GM23338 (cell line): ENCODE measurements at regions not wholly inside any gene's neighbourhood (a gene's known extent, or its start where the extent isn't known, plus 50 kb on each side); places are given as distances from the start of the nearest gene placed in this dataset.

Source experiments
- ATAC-seq: fragments of 200-7000 bp; cut with Tn5 transposase; 3 replicates; pipeline ENCODE4 v1.9.1; 2020
- DNase-seq: peaks from one replicate; pipeline ENCODE4 v3.0.0-alpha.2; 2015; ENCODE audit warnings: low spot score
- H2AFZ ChIP-seq: fragments of 200-600 bp; sonication (generic); 2 replicates; pipeline ENCODE4 v1.8.0; 2016; ENCODE audit warnings: antibody characterized with exemption, mild to moderate bottlenecking, moderate library complexity
- H3F3A ChIP-seq: fragments of 200-600 bp; sonication (generic); replicated peaks from 2 replicates; pipeline ENCODE4 v1.8.0; 2017; ENCODE audit warnings: antibody characterized with exemption, mixed run types, low read depth
- H3K27ac ChIP-seq: fragments of 200-600 bp; sonication (generic); 2 replicates; pipeline ENCODE4 v1.6.1; 2016; ENCODE audit warnings: low read depth
- H3K27me3 ChIP-seq: fragments of 200-600 bp; sonication (generic); 2 replicates; pipeline ENCODE4 v1.8.0; 2016; ENCODE audit warnings: mild to moderate bottlenecking, mixed run types, moderate library complexity; ENCODE audit not compliant: insufficient read depth
- H3K36me3 ChIP-seq: fragments of 200-600 bp; sonication (generic); 2 replicates; pipeline ENCODE4 v1.8.0; 2016; ENCODE audit warnings: mild to moderate bottlenecking; ENCODE audit not compliant: insufficient read depth
- H3K4me1 ChIP-seq: fragments of 200-600 bp; sonication (generic); 2 replicates; pipeline ENCODE4 v1.8.0; 2016; ENCODE audit warnings: mild to moderate bottlenecking, moderate library complexity; ENCODE audit not compliant: insufficient read depth
- H3K4me2 ChIP-seq: fragments of 200-600 bp; sonication (generic); 2 replicates; pipeline ENCODE4 v1.7.1; 2017; ENCODE audit warnings: mixed run types
- H3K4me3 ChIP-seq: fragments of 200-600 bp; sonication (generic); 2 replicates; pipeline ENCODE4 v1.6.1; 2016; ENCODE audit warnings: mixed run types
- H3K79me2 ChIP-seq: fragments of 200-600 bp; sonication (generic); replicated peaks from 2 replicates; pipeline ENCODE4 v1.8.0; 2017; ENCODE audit warnings: mild to moderate bottlenecking; ENCODE audit not compliant: insufficient read depth
- H3K9me2 ChIP-seq: fragments of 200-600 bp; sonication (generic); 2 replicates; pipeline ENCODE4 v1.8.0; 2017; ENCODE audit not compliant: insufficient read depth
- H4K20me1 ChIP-seq: fragments of 200-600 bp; sonication (generic); replicated peaks from 2 replicates; pipeline ENCODE4 v1.8.0; 2017; ENCODE audit warnings: mild to moderate bottlenecking; ENCODE audit not compliant: insufficient read depth
- H3K27ac Mint-ChIP-seq: 2 replicates; pipeline ENCODE4 v1.8.0; 2020; ENCODE audit warnings: inconsistent platforms, mild to moderate bottlenecking, moderate library complexity, mixed read lengths
- H3K27me3 Mint-ChIP-seq: 3 replicates; pipeline ENCODE4 v1.8.0; 2022; ENCODE audit warnings: low read depth, mild to moderate bottlenecking, moderate library complexity, mixed read lengths, inconsistent platforms; ENCODE audit not compliant: insufficient read depth, poor library complexity
- H3K36me3 Mint-ChIP-seq: 3 replicates; pipeline ENCODE4 v1.8.0; 2021; ENCODE audit warnings: low read depth, mild to moderate bottlenecking, inconsistent platforms, moderate library complexity, mixed read lengths
- H3K4me1 Mint-ChIP-seq: 3 replicates; pipeline ENCODE4 v1.8.0; 2020; ENCODE audit warnings: mild to moderate bottlenecking, inconsistent platforms, mixed read lengths
- H3K4me3 Mint-ChIP-seq: 3 replicates; pipeline ENCODE4 v1.8.0; 2021; ENCODE audit warnings: moderate library complexity, mild to moderate bottlenecking, inconsistent platforms, mixed read lengths
- H3K9me3 Mint-ChIP-seq: 3 replicates; pipeline ENCODE4 v1.8.0; 2020; ENCODE audit warnings: moderate library complexity, mild to moderate bottlenecking, inconsistent platforms, mixed read lengths
- CREB1 ChIP-seq: fragments of 250-450 bp; sonication (Bioruptor Pico); IDR thresholded peaks from 2 replicates; pipeline ENCODE4 v1.5.0; 2020; ENCODE audit warnings: low read depth, mild to moderate bottlenecking, moderate library complexity
- CTCF ChIP-seq, 2 experiments: fragments of 200-600 bp in 1 of 2; sonication (generic) in 1 of 2; conservative IDR thresholded peaks; 2 replicates each; pipeline versions ENCODE4 v1.5.1 to v1.6.1; 2016 to 2017; ENCODE audit warnings: antibody characterized with exemption in 2 of 2, low read depth in 2 of 2, mild to moderate bottlenecking in 2 of 2, moderate library complexity in 1 of 2
- EZH2 ChIP-seq: fragments of 200-600 bp; sonication (generic); IDR thresholded peaks from one replicate; pipeline ENCODE4 v1.8.0; 2017; ENCODE audit warnings: antibody characterized with exemption, mild to moderate bottlenecking, low read depth; ENCODE audit not compliant: unreplicated experiment
- JUNB ChIP-seq: IDR thresholded peaks from one replicate; pipeline ENCODE4 v1.6.1; 2016; ENCODE audit warnings: antibody characterized with exemption; ENCODE audit not compliant: unreplicated experiment
- NANOG ChIP-seq: IDR thresholded peaks from 2 replicates; pipeline ENCODE4 v1.6.1; 2016; ENCODE audit warnings: antibody characterized with exemption, borderline replicate concordance
- POLR2AphosphoS5 ChIP-seq: IDR thresholded peaks from 2 replicates; pipeline ENCODE4 v1.6.1; 2016; ENCODE audit warnings: antibody characterized with exemption, low read depth
- REST ChIP-seq: IDR thresholded peaks from one replicate; pipeline ENCODE4 v1.6.1; 2018; ENCODE audit warnings: antibody characterized with exemption; ENCODE audit not compliant: unreplicated experiment
- ZNF114 ChIP-seq: fragments of 250-450 bp; sonication (Bioruptor Pico); IDR thresholded peaks from 2 replicates; pipeline ENCODE4 v1.5.0; 2020; ENCODE audit warnings: mild to moderate bottlenecking, moderate library complexity
- ZNF331 ChIP-seq: fragments of 250-450 bp; sonication (Bioruptor Pico); IDR thresholded peaks from 2 replicates; pipeline ENCODE4 v1.5.0; 2020; ENCODE audit warnings: low read depth, mild to moderate bottlenecking, moderate library complexity
- TF ChIP-seq, protein P1 (sequence below): IDR thresholded peaks from 2 replicates; pipeline ENCODE4 v1.6.1; 2016; ENCODE audit warnings: antibody characterized with exemption

DNA sequence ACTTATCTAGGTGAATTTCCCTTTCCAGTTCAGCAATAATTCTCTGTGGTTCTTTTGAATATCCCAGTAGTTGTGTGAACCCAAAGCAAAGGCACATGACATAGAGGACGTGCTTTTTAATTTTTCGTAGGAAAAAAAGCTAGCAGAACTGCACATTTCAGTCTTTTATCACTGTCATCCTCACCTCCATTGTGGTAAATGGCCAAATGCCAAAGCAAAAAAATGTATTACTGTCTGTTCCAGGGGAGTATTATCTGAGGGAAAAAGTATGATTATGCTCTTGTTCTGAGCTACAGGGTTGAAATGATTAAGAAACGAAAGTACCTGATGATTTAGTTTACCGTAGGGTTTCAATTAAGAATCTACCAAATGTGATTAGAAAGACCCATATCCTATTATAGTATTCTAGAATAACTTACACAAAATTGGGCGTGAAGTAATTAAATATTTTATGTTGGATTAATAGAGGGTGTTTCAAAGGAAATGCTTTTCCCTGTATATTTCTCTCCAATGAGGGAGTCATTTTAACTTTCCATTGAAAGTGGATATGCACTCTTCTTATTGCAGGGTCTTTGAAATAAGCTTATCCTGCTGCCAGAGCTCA lies 62.7 kb downstream of the CAVIN4 start (continued):
- no peak for TF ChIP-seq REST
- TF ChIP-seq, protein P1, sequence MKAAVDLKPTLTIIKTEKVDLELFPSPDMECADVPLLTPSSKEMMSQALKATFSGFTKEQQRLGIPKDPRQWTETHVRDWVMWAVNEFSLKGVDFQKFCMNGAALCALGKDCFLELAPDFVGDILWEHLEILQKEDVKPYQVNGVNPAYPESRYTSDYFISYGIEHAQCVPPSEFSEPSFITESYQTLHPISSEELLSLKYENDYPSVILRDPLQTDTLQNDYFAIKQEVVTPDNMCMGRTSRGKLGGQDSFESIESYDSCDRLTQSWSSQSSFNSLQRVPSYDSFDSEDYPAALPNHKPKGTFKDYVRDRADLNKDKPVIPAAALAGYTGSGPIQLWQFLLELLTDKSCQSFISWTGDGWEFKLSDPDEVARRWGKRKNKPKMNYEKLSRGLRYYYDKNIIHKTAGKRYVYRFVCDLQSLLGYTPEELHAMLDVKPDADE, result no peak
- TF ChIP-seq CREB1 (CRISPR knock-in tag), result no peak
- no peak for TF ChIP-seq EZH2
- TF ChIP-seq ZNF114 (CRISPR knock-in tag), result no peak
- TF ChIP-seq POLR2AphosphoS5, result no peak
- no peak for TF ChIP-seq ZNF331 (CRISPR knock-in tag)
- no peak for TF ChIP-seq NANOG
- no peak for TF ChIP-seq JUNB

GRCh38 chr9:100641166-100641565 lies 63.3 kb downstream of the CAVIN4 start:
- H3K4me2 ChIP-seq, result no peak overlapping the region
- DNase-seq (peak; percentile 41), ATAC-seq (peak; percentile 73)
- Mint-ChIP-seq H3K27ac (no peak overlapping the region), H3K9me3 (peaks cover 21% of the 10 kb centered on the region), H3K36me3 (peaks cover 12% of the 10 kb centered on the region), H3K4me1 (peaks cover 26% of the 10 kb centered on the region), H3K4me3 (no peak overlapping the region), H3K27me3 (peaks cover 2% of the 10 kb centered on the region)
- H3K79me2 ChIP-seq, result no peaks in the 10 kb centered on the region
- H3K27ac ChIP-seq, result no peak overlapping the region
- H3K27me3 ChIP-seq, result no peaks in the 10 kb centered on the region
- no peaks in the 10 kb centered on the region for H3F3A ChIP-seq
- TF ChIP-seq CTCF (conservative IDR thresholded peaks at IDR 0.05; ENCODE audit: low read depth in 2 of 2) (0 out of 4 replicates have a peak, but pooled peaks of 1 of the 2 experiments have one; percentile 20), POLR2AphosphoS5 (no peak)
- peaks cover 28% of the 10 kb centered on the region for H3K4me1 ChIP-seq
- H3K4me3 ChIP-seq, result no peak overlapping the region
- no peaks in the 10 kb centered on the region for H4K20me1 ChIP-seq
- H3K9me2 ChIP-seq, result no peaks in the 10 kb centered on the region
- H2AFZ ChIP-seq, result no peak overlapping the region
- no peaks in the 10 kb centered on the region for H3K36me3 ChIP-seq
